Coronary artery (tissue), 2 donors: ENCODE measurements at regions not wholly inside any gene's neighbourhood (a gene's known extent, or its start where the extent isn't known, plus 50 kb on each side); places are given as distances from the start of the nearest gene placed in this dataset.

Experiments
- DNase-seq: peaks from one replicate; pipeline ENCODE4 v3.0.0-alpha.2; 2017; ENCODE audit warnings: low spot score
- H3K27ac ChIP-seq, 2 donors: fragments of 200-600 bp; sonication (generic); one replicate each; pipeline ENCODE4 v1.5.1; 2016 to 2019
- H3K4me3 ChIP-seq: fragments of 200-600 bp; sonication (generic); 2 replicates; pipeline ENCODE4 v1.5.1; 2016; ENCODE audit warnings: mild to moderate bottlenecking, moderate library complexity
- TF ChIP-seq, protein P1 (sequence below): fragments of 200-600 bp; sonication (generic); IDR thresholded peaks from one replicate; pipeline ENCODE4 v1.5.1; 2019; ENCODE audit warnings: antibody characterized with exemption

DNA sequence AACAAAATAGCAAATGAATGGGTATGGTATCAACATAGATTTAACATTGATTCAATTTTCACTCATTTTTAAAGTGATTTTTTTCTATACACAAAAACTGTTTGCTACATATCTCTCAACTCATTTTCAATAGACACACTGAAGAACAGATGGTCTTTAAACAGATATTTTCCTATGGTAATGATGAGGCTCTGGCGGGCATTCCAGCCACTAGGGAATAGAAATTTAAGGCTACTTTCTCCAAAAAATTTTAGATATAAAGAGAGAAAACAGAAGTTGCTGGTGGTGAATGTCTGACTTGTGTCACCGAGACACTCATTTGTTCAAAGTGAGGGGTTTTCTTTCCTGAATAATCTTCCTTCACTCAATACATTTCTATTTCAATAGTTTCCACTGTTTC, 693.0 kb downstream of the ETS1 start:
- Histone ChIP-seq H3K27ac (no peak overlapping the region), H3K4me3 (no peak overlapping the region)
- no peak for DNase-seq
- TF ChIP-seq, protein P1, sequence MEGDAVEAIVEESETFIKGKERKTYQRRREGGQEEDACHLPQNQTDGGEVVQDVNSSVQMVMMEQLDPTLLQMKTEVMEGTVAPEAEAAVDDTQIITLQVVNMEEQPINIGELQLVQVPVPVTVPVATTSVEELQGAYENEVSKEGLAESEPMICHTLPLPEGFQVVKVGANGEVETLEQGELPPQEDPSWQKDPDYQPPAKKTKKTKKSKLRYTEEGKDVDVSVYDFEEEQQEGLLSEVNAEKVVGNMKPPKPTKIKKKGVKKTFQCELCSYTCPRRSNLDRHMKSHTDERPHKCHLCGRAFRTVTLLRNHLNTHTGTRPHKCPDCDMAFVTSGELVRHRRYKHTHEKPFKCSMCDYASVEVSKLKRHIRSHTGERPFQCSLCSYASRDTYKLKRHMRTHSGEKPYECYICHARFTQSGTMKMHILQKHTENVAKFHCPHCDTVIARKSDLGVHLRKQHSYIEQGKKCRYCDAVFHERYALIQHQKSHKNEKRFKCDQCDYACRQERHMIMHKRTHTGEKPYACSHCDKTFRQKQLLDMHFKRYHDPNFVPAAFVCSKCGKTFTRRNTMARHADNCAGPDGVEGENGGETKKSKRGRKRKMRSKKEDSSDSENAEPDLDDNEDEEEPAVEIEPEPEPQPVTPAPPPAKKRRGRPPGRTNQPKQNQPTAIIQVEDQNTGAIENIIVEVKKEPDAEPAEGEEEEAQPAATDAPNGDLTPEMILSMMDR = no peak

DNA sequence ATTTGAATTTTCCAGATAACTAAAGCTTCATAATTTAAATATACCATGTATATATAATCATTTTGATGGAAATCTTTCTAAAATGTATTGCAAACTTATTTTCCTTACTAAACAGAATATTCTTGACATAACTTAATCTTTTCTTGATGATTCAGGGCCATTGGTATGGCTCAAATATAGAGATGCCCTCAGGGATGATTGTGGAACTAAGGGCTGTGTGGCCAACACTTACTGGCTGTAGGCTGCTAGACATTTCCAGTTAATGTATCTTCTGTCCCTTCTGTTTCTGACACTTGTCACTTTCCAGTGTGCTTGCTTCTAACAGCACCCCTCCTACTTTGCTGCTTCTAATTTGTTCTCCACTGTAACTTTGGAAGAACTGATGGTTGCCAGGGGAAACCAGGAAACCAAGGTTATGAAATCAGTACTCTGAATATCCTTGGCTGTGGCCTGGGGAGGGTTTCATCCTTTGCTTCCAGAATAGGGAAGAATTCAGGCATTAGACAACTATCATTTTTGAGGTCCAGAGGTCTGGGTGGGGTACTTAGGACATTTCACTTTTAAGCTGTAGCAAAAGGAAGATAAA, 697.2 kb downstream of the ETS1 start:
- TF ChIP-seq, protein P1 = no peak
- H3K27ac ChIP-seq = no peak overlapping the region
- DNase-seq = no peak
- H3K4me3 ChIP-seq = no peak overlapping the region

DNA sequence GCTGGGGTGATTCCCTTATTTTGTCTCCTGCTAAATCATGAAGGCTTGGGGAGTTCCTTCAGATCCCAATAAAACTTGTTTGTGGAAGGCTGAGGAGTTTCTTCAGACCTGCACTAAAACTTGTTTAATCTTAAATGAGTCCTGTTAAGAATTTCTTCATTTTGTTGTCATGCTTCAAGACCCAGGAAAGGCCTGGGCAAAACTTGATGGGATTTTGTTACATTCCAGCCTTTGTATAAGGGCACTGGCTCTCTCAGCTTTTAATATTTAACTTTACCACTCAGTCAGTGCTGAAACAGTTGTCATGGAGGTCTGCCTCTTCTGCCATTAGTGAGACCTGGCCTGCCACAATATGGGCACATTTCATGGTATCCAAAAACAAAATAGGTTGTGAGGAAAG, 699.0 kb downstream of the ETS1 start:
- no peak overlapping the region for H3K27ac ChIP-seq
- TF ChIP-seq, protein P1 = no peak
- DNase-seq = no peak
- no peak overlapping the region for H3K4me3 ChIP-seq

DNA sequence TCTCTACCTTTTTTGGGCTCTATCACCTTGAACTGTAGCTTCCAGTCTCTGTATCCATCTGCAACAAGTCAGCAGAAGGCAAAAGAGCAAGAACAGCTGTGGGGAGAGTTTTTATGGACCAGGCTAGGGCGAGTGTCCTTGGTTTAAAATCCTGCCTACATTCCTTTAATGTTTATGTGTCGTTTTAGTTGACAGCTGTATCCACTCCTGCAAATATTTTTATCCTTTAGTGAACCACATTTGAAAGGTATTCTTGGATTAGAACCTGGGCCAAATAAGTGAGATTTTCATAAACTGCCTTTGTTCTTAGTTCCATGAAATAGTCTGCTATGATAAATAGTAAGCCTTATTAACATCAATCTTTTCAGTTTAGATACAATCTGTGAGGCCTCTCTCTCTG, 712.2 kb downstream of the ETS1 start:
- H3K4me3 ChIP-seq = no peak overlapping the region
- no peak overlapping the region for H3K27ac ChIP-seq
- DNase-seq = no peak
- TF ChIP-seq, protein P1 = no peak

DNA sequence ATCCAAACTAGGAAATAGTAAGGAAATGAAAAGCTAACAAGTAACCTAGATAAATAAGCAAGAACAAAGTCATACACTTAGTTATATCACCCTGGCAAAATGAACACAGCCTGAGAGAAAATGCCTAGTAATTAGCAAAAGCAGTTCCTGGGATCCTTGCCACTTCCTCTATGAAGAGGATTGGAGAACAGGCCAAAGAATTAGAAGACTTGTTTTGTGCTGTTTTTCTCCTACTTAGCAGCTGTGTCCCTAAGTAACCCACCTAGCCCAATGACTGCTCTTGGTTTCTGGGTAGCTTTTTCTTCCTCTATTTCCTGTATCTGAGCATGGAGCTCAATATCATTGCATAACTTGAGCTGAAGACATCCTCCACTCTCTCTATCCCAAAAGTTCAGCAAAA, 713.9 kb downstream of the ETS1 start:
- TF ChIP-seq, protein P1 = no peak
- no peak overlapping the region for H3K27ac ChIP-seq
- H3K4me3 ChIP-seq = no peak overlapping the region
- DNase-seq = no peak

DNA sequence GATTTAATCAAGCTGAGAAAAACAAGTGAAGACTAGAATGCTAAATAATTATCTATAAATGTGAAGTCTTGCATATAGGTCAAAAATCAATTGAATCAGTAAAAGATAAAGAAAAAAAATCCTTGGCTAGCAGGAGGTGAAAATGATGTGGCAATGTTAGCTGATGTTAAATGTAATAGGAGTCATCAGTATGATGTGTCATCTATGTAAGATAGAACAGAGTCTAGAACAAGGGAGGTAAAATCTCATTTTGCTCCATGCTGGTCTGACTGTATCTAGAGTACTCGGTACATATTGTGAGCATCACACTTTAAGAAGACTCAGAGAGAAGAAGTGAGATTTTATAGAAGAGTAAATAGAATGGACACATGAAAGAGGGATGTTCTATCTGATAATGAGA, 721.2 kb downstream of the ETS1 start:
- no peak for DNase-seq
- Histone ChIP-seq H3K27ac (no peak overlapping the region), H3K4me3 (no peak overlapping the region)
- TF ChIP-seq, protein P1 = no peak

DNA sequence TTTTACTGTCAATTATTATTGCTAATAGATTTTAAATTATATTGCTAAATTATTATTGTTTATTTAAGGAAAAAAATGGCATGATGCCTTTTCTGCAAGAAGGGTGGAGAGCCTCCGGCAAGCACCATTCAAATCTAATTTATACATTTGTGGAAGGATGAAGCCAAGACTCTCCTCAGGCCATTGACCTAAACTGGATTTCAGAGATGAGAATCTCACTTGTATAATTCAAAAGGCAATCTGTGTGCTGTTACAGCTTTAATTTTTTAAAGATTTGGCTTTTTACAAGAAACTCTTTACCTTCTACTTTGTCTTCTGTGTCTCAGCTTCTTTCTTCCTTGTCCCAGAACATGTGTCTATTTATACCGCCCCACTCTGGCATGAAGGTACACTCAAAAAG, 722.5 kb downstream of the ETS1 start:
- TF ChIP-seq, protein P1 = no peak
- no peak overlapping the region for H3K27ac ChIP-seq
- no peak for DNase-seq
- H3K4me3 ChIP-seq = no peak overlapping the region
